Colonic mucosa (tissue), 4 donors: ENCODE measurements at regions not wholly inside any gene's neighbourhood (a gene's known extent, or its start where the extent isn't known, plus 50 kb on each side); places are given as distances from the start of the nearest gene placed in this dataset.
A peak's percentile ranks its signal among the peaks of the same experiment; 100 is the strongest.

Source experiments
- DNase-seq: peaks from one replicate; pipeline ENCODE4 v3.0.0-alpha.2; 2020
- H3K27ac ChIP-seq: fragments of 200-600 bp; one replicate; pipeline ENCODE4 v1.8.0; 2021
- H3K27me3 ChIP-seq: fragments of 200-600 bp; one replicate; pipeline ENCODE4 v1.8.0; 2021
- H3K36me3 ChIP-seq: fragments of 200-600 bp; one replicate; pipeline ENCODE4 v1.8.0; 2021
- H3K4me1 ChIP-seq: fragments of 200-600 bp; one replicate; pipeline ENCODE4 v1.8.0; 2021; ENCODE audit warnings: mild to moderate bottlenecking
- H3K4me3 ChIP-seq: fragments of 200-600 bp; one replicate; pipeline ENCODE4 v1.8.0; 2021
- H3K9ac ChIP-seq, 2 donors: one replicate each; pipeline ENCODE4 v1.7.0; 2013; ENCODE audit warnings: control low read depth in 2 of 2, low read depth in 2 of 2, low read length in 2 of 2
- H3K9me3 ChIP-seq: fragments of 200-600 bp; one replicate; pipeline ENCODE4 v1.8.0; 2021
- CTCF ChIP-seq: fragments of 200-600 bp; IDR thresholded peaks from one replicate; pipeline ENCODE4 v1.8.0; 2022; ENCODE audit warnings: antibody characterized with exemption, mild to moderate bottlenecking
- intact Hi-C: fragments of 100-400 bp; cut with DNase I; formaldehyde crosslinking; loops from one replicate; pipeline ENCODE4 v1.14.1; 2022
- donor health status: healthy.
- donor health status: DM: no; HTN: no; CAD: no.
- donor health status: DM: no; HTN: no; CAD: no.

GRCh38 chr2:212686285-212686895 is 147.8 kb upstream of the ERBB4 start:
- no peaks in the 10 kb centered on the region for H3K36me3 ChIP-seq
- H3K27ac ChIP-seq, result no peak overlapping the region
- intact Hi-C loops, result loop anchor here (5.0 kb wide), 1 partner anchor 466 kb away; the partner anchor contains the start of gene IKZF2
- no peak overlapping the region for H3K4me3 ChIP-seq
- H3K27me3 ChIP-seq, result no peaks in the 10 kb centered on the region
- no peak overlapping the region for H3K9ac ChIP-seq
- DNase-seq, result peak; percentile 45
- H3K4me1 ChIP-seq, result no peaks in the 10 kb centered on the region
- peak; percentile 89 for TF ChIP-seq CTCF
- H3K9me3 ChIP-seq, result no peaks in the 10 kb centered on the region

- no peak for DNase-seq
- Histone ChIP-seq H3K4me3 (no peak overlapping the region), H3K9ac (no peak overlapping the region), H3K27ac (no peak overlapping the region), H3K4me1 (no peaks in the 10 kb centered on the region), H3K36me3 (no peaks in the 10 kb centered on the region), H3K27me3 (no peaks in the 10 kb centered on the region), H3K9me3 (no peaks in the 10 kb centered on the region)
- no peak for TF ChIP-seq CTCF
- intact Hi-C loops, result no loop called here
Measured at GRCh38 chr2:212683346-212684097, 144.9 kb upstream of the ERBB4 start.

GRCh38 chr2:212682937-212683336 is 144.3 kb upstream of the ERBB4 start:
- no peaks in the 10 kb centered on the region for H3K27me3 ChIP-seq
- TF ChIP-seq CTCF, result no peak
- no peak for DNase-seq
- H3K9me3 ChIP-seq, result no peaks in the 10 kb centered on the region
- H3K4me3 ChIP-seq, result no peak overlapping the region
- intact Hi-C loops, result no loop called here
- no peak overlapping the region for H3K27ac ChIP-seq
- H3K4me1 ChIP-seq, result no peaks in the 10 kb centered on the region
- no peaks in the 10 kb centered on the region for H3K36me3 ChIP-seq
- H3K9ac ChIP-seq, result no peak overlapping the region

- no peak overlapping the region for H3K9ac ChIP-seq
Measured at GRCh38 chr2:212677466-212677865, 138.9 kb upstream of the ERBB4 start.

GRCh38 chr2:212672186-212672585 is 133.6 kb upstream of the ERBB4 start:
- Histone ChIP-seq H3K4me1 (no peaks in the 10 kb centered on the region), H3K4me3 (no peak overlapping the region), H3K9me3 (no peaks in the 10 kb centered on the region), H3K9ac (no peak overlapping the region), H3K27ac (no peak overlapping the region), H3K27me3 (no peaks in the 10 kb centered on the region), H3K36me3 (no peaks in the 10 kb centered on the region)
- no peak for DNase-seq
- intact Hi-C loops, result no loop called here
- no peak for TF ChIP-seq CTCF

More at GRCh38 chr2:212677466-212677865, 138.9 kb upstream of the ERBB4 start:
- no peak overlapping the region for H3K4me3 ChIP-seq
- H3K27me3 ChIP-seq, result no peaks in the 10 kb centered on the region
- DNase-seq, result no peak
- no peaks in the 10 kb centered on the region for H3K9me3 ChIP-seq
- H3K27ac ChIP-seq, result no peak overlapping the region
- no peaks in the 10 kb centered on the region for H3K4me1 ChIP-seq
- H3K36me3 ChIP-seq, result no peaks in the 10 kb centered on the region
- intact Hi-C loops, result no loop called here
- no peak for TF ChIP-seq CTCF
